ENCODE measurements at regions not wholly inside any gene's neighbourhood (a gene's known extent, or its start where the extent isn't known, plus 50 kb on each side); places are given as distances from the start of the nearest gene placed in this dataset.

GRCh38 chr7:109044691-109045090 is 475.0 kb downstream of the DNAJB9 start:
- in situ Hi-C loops (cut with MboI; ENCODE audit: low sequenced_read_pairs): no loop called here
- no peak for DNase-seq
- Histone ChIP-seq H3K27me3 (ENCODE audit: control insufficient read depth, insufficient read depth, low read length) (no peaks in the 10 kb centered on the region), H3K4ac (ENCODE audit: low read depth, low read length) (no peak overlapping the region), H3K9ac (ENCODE audit: low read depth, low read length) (no peak overlapping the region), H2BK5ac (ENCODE audit: low read depth, low read length, poor library complexity, severe bottlenecking) (no peak overlapping the region), H3K9me3 (ENCODE audit: control insufficient read depth, insufficient read depth, low read length) (no peaks in the 10 kb centered on the region; the same call in 1 of the 2 replicates), H2AFZ (replicated peaks; ENCODE audit: low read length, poor library complexity) (no peak overlapping the region), H4K5ac (ENCODE audit: low read depth, low read length) (no peak overlapping the region), H3K4me1 (ENCODE audit: control insufficient read depth, insufficient read depth, low read length) (no peaks in the 10 kb centered on the region), H3K4me3 (ENCODE audit: insufficient read depth, low read depth, low read length) (no peak overlapping the region), H3K4me2 (ENCODE audit: low read depth, low read length) (no peak overlapping the region), H2BK120ac (ENCODE audit: low read depth, low read length) (no peak overlapping the region), H4K8ac (ENCODE audit: low read depth in 2 of 2, low read length in 2 of 2) (no peak overlapping the region), H3K18ac (ENCODE audit: low read depth, low read length) (no peak overlapping the region), H4K91ac (ENCODE audit: insufficient read depth, low read depth, low read length) (no peak overlapping the region), H3K27ac (ENCODE audit: insufficient read depth, low read length) (no peak overlapping the region), H3K9me1 (ENCODE audit: insufficient read depth, low read length) (no peaks in the 10 kb centered on the region), H2BK15ac (ENCODE audit: low read depth, low read length) (no peak overlapping the region), H3K36me3 (ENCODE audit: control insufficient read depth, insufficient read depth, low read length) (no peaks in the 10 kb centered on the region), H3K23ac (ENCODE audit: low read depth, low read length) (no peak overlapping the region), H3K79me1 (ENCODE audit: low read depth in 1 of 2, low read length in 2 of 2) (no peaks in the 10 kb centered on the region), H2AK5ac (ENCODE audit: low read depth, low read length) (no peak overlapping the region), H3K14ac (replicated peaks; ENCODE audit: low read depth, low read length) (no peak overlapping the region), H2AK9ac (replicated peaks; ENCODE audit: low read depth, low read length, poor library complexity) (no peak overlapping the region), H3K56ac (ENCODE audit: extremely low read depth, insufficient read depth, low read length) (no peak overlapping the region), H2BK20ac (ENCODE audit: low read depth, low read length) (no peak overlapping the region), H4K20me1 (ENCODE audit: insufficient read depth, low read length) (no peaks in the 10 kb centered on the region)
- TF ChIP-seq MAFK (IDR thresholded peaks at IDR 0.05; ENCODE audit: low read depth, low read length) (peak; percentile 50; the same call in 1 of the 2 replicates), ELK1 (IDR thresholded peaks at IDR 0.05; ENCODE audit: borderline replicate concordance, low read depth, low read length) (no peak)
- dilution Hi-C loops (cut with HindIII; ENCODE audit: low sequenced_read_pairs, unreplicated experiment): no loop called here
- no CpG with 5 or more reads among the region's 1 CpG for WGBS, 2 experiments (ENCODE audit: extremely low coverage in 2 of 2, insufficient read length in 1 of 2)
- POLR2A ChIA-PET (ENCODE audit: unreplicated experiment): no interaction called here
- CTCF ChIA-PET: no interaction called here
- BruUV-seq (replicated peaks): no TSS peak
- intact Hi-C loops (cut with micrococcal nuclease): no loop called here
- no peak for ATAC-seq (ENCODE audit: low read depth)
